ENCODE measurements at regions not wholly inside any gene's neighbourhood (a gene's known extent, or its start where the extent isn't known, plus 50 kb on each side); places are given as distances from the start of the nearest gene placed in this dataset.
"Not testable (repeated sequence)": the region's sequence is repeated elsewhere in the genome, so short reads cannot be mapped to it uniquely, and the experiment has no call there.

GRCh38 chr17:70661342-70662222 is 492.2 kb downstream of the KCNJ2 start:
- no peak for DNase-seq

GRCh38 chr17:70668276-70668937 is 499.1 kb downstream of the KCNJ2 start:
- no peak for DNase-seq

- no peak for DNase-seq
Observed at GRCh38 chr17:70668938-70669778, 499.8 kb downstream of the KCNJ2 start.

GRCh38 chr17:70674061-70674460 is 504.7 kb downstream of the KCNJ2 start:
- no peak for DNase-seq

- no peak for DNase-seq
Observed at GRCh38 chr17:70675070-70675590, 505.8 kb downstream of the KCNJ2 start.

- no peak for DNase-seq
Observed at GRCh38 chr17:70677783-70678647, 508.7 kb downstream of the KCNJ2 start.

GRCh38 chr17:70678889-70679288 is 509.6 kb downstream of the KCNJ2 start:
- no peak for DNase-seq

- no peak for DNase-seq
Observed at GRCh38 chr17:70683936-70684335, 514.6 kb downstream of the KCNJ2 start.

- no peak for DNase-seq
Observed at GRCh38 chr17:70687421-70687820, 518.1 kb downstream of the KCNJ2 start.

GRCh38 chr17:70691150-70691549 is 521.8 kb downstream of the KCNJ2 start:
- DNase-seq, result no peak

GRCh38 chr17:70699408-70699807 is 530.1 kb downstream of the KCNJ2 start:
- no peak for DNase-seq

GRCh38 chr17:70702683-70703255 is 533.4 kb downstream of the KCNJ2 start:
- no peak for DNase-seq

- DNase-seq, result no peak
Observed at GRCh38 chr17:70709596-70709995, 540.3 kb downstream of the KCNJ2 start.

- DNase-seq, result no peak
Observed at GRCh38 chr17:70713694-70714093, 544.4 kb downstream of the KCNJ2 start.

GRCh38 chr17:70716551-70716950 is 547.2 kb downstream of the KCNJ2 start:
- no peak for DNase-seq

GRCh38 chr17:70717042-70717441 is 547.7 kb downstream of the KCNJ2 start:
- DNase-seq, result no peak

GRCh38 chr17:70736375-70736957 is 567.1 kb downstream of the KCNJ2 start:
- no peak for DNase-seq

- no peak for DNase-seq
Observed at GRCh38 chr17:70739065-70739464, 569.7 kb downstream of the KCNJ2 start.

- not testable (repeated sequence) for DNase-seq
Observed at GRCh38 chr17:70746574-70746973, 577.2 kb downstream of the KCNJ2 start.

- no peak for DNase-seq
Observed at GRCh38 chr17:70750983-70751382, 581.7 kb downstream of the KCNJ2 start.

- not testable (repeated sequence) for DNase-seq
Observed at GRCh38 chr17:70752461-70752860, 583.1 kb downstream of the KCNJ2 start.

All from NCI-H526 treated with DMSO at 0.1 percent for 48 hours (cell line).